GM12878 (cell line): ENCODE measurements at regions not wholly inside any gene's neighbourhood (a gene's known extent, or its start where the extent isn't known, plus 50 kb on each side); places are given as distances from the start of the nearest gene placed in this dataset.

Source experiments
- ATAC-seq: fragments of 200-7000 bp; cut with Tn5 transposase; 3 replicates; pipeline ENCODE4 v1.9.1; 2020; ENCODE audit warnings: mild to moderate bottlenecking, moderate library complexity
- BruUV-seq: library from RNA; stranded (reverse); fragments of 400-500 nt; replicated peaks from 2 replicates; lab custom pipeline; 2021; lab: Mats Ljungman, UMichigan
- CTCF ChIA-PET: fragments of 300-600 bp; sonication (Branson Sonifier 250); formaldehyde crosslinking; extraction: SDS; loops from one replicate; lab custom pipeline; 2021; ENCODE audit warnings: inconsistent platforms; lab: Yijun Ruan, JAX
- POLR2A ChIA-PET: fragments of 350-600 bp; formaldehyde crosslinking; extraction: SDS; loops from one replicate; lab custom pipeline; 2021; ENCODE audit warnings: inconsistent platforms; lab: Charles Lee
- RAD21 ChIA-PET: fragments of 300-600 bp; sonication (Branson Sonifier 250); formaldehyde crosslinking; loops from one replicate; lab custom pipeline; 2023; ENCODE audit warnings: antibody characterized with exemption; ENCODE audit not compliant: unreplicated experiment; lab: Charles Lee
- SMC1A ChIA-PET: fragments of 300-600 bp; sonication (Branson Sonifier 250); formaldehyde crosslinking; loops from one replicate; lab custom pipeline; 2023; ENCODE audit not compliant: unreplicated experiment, uncharacterized antibody; lab: Charles Lee
- DNase-seq: peaks from one replicate; pipeline ENCODE4 v3.0.0-alpha.2; 2011; ENCODE audit warnings: low read depth, low spot score
- FAIRE-seq: peaks from 3 replicates; lab custom pipeline; 2011; peaks lifted over from hg19 to GRCh38; lab: Jason Lieb, UNC
- H2AFZ ChIP-seq: 2 replicates; pipeline ENCODE4 v1.6.0; 2011; ENCODE audit warnings: low read depth, low read length, control low read depth; ENCODE audit not compliant: control insufficient read depth
- H3K27ac ChIP-seq: 2 replicates; pipeline ENCODE4 v1.5.1; 2011; ENCODE audit warnings: control low read depth; ENCODE audit not compliant: control insufficient read depth, insufficient read depth
- H3K27me3 ChIP-seq, 2 experiments: replicated peaks in 1 of 2; 2 replicates each; pipeline versions ENCODE4 v1.6.0 to v1.6.1; 2011; ENCODE audit warnings: low read length in 1 of 2; ENCODE audit not compliant: control insufficient read depth in 2 of 2, insufficient read depth in 2 of 2
- H3K36me3 ChIP-seq, 2 experiments: 2 replicates each; pipeline ENCODE4 v1.5.1; 2011; ENCODE audit warnings: low read length in 1 of 2; ENCODE audit not compliant: control insufficient read depth in 2 of 2, insufficient read depth in 2 of 2
- H3K4me1 ChIP-seq: 2 replicates; pipeline ENCODE4 v1.6.1; 2011; ENCODE audit warnings: mild to moderate bottlenecking, low read length, moderate library complexity, mixed read lengths; ENCODE audit not compliant: control insufficient read depth, insufficient read depth
- H3K4me2 ChIP-seq: 2 replicates; pipeline ENCODE4 v1.6.0; 2011; ENCODE audit warnings: control low read depth; ENCODE audit not compliant: control insufficient read depth, insufficient read depth
- H3K4me3 ChIP-seq: fragments of 200-600 bp; sonication (generic); 2 replicates; pipeline ENCODE4 v1.5.1; 2016
- H3K79me2 ChIP-seq: 2 replicates; pipeline ENCODE4 v1.6.0; 2011; ENCODE audit warnings: low read length; ENCODE audit not compliant: control insufficient read depth, insufficient read depth
- H3K9ac ChIP-seq: 2 replicates; pipeline ENCODE4 v1.8.0; 2011; ENCODE audit warnings: low read length, control low read depth, mixed read lengths; ENCODE audit not compliant: control insufficient read depth, insufficient read depth
- H3K9me3 ChIP-seq: replicated peaks from 3 replicates; pipeline ENCODE4 v1.5.1; 2011; ENCODE audit warnings: mild to moderate bottlenecking, low read length; ENCODE audit not compliant: control insufficient read depth, insufficient read depth
- H4K20me1 ChIP-seq: 2 replicates; pipeline ENCODE4 v1.6.0; 2011; ENCODE audit not compliant: control insufficient read depth, insufficient read depth
- BRCA1 ChIP-seq: IDR thresholded peaks from 2 replicates; pipeline ENCODE4 v1.6.1; 2011; ENCODE audit warnings: low read depth, low read length, improper control_type of control experiment
- CREB1 ChIP-seq: IDR thresholded peaks from 2 replicates; pipeline ENCODE4 v1.6.1; 2012; ENCODE audit warnings: low read depth, mild to moderate bottlenecking, inconsistent platforms
- FOXM1 ChIP-seq: IDR thresholded peaks from 2 replicates; pipeline ENCODE4 v1.6.1; 2012; ENCODE audit warnings: low read depth, mild to moderate bottlenecking, inconsistent platforms, low read length, moderate library complexity
- IKZF1 ChIP-seq: fragments of 450-650 bp; conservative IDR thresholded peaks from 2 replicates; pipeline ENCODE4 v1.6.1; 2017; ENCODE audit warnings: antibody characterized with exemption, mild to moderate bottlenecking
- IKZF2 ChIP-seq, 2 experiments: fragments of 450-650 bp; IDR thresholded peaks; 2 replicates each; pipeline ENCODE4 v1.6.1; 2017; ENCODE audit warnings: mild to moderate bottlenecking in 2 of 2, moderate library complexity in 2 of 2
- IRF4 ChIP-seq: IDR thresholded peaks from 2 replicates; pipeline ENCODE4 v1.6.1; 2011; ENCODE audit warnings: low read depth, low read length
- MYB ChIP-seq: fragments of 150-350 bp; IDR thresholded peaks from 2 replicates; pipeline ENCODE4 v1.6.1; 2014; ENCODE audit warnings: mild to moderate bottlenecking, low read depth, low read length, borderline replicate concordance
- NFIC ChIP-seq: IDR thresholded peaks from 2 replicates; pipeline ENCODE4 v1.6.1; 2012; ENCODE audit warnings: low read depth, mild to moderate bottlenecking, inconsistent platforms, low read length, moderate library complexity
- SRF ChIP-seq, 2 experiments: IDR thresholded peaks; 2 replicates each; pipeline ENCODE4 v1.6.1; 2011; ENCODE audit warnings: low read depth in 2 of 2, low read length in 2 of 2, mild to moderate bottlenecking in 1 of 2, moderate library complexity in 1 of 2
- TCF12 ChIP-seq: IDR thresholded peaks from 2 replicates; pipeline ENCODE4 v1.6.1; 2011; ENCODE audit warnings: low read depth, mild to moderate bottlenecking, low read length
- TCF3 ChIP-seq: IDR thresholded peaks from 2 replicates; pipeline ENCODE4 v1.6.1; 2012; ENCODE audit warnings: low read depth, mild to moderate bottlenecking, low read length, borderline replicate concordance; ENCODE audit not compliant: insufficient read depth
- WGBS: methylation state at CpG from one replicate; pipeline ENCODE4 v1.1.6; 2016; ENCODE audit warnings: low lambda C conversion rate; ENCODE audit not compliant: insufficient replicate concordance, insufficient coverage; ENCODE audit errors: missing lambda C conversion rate; 5-methylcytosine and 5-hydroxymethylcytosine counted together
- in situ Hi-C: fragments of 300-500 bp; cut with MboI; formaldehyde crosslinking; loops from 9 replicates; pipeline ENCODE4 v1.14.3; 2018; ENCODE audit warnings: mixed read lengths
- intact Hi-C: fragments of 100-400 bp; cut with micrococcal nuclease; formaldehyde crosslinking; loops from one replicate; pipeline ENCODE4 v1.14.2; 2022; ENCODE audit not compliant: unreplicated experiment
- TF ChIP-seq, protein P1 (sequence below): fragments of 450-650 bp; conservative IDR thresholded peaks from 2 replicates; pipeline ENCODE4 v1.6.1; 2017; ENCODE audit warnings: mild to moderate bottlenecking, moderate library complexity
- TF ChIP-seq, protein P2 (sequence below): IDR thresholded peaks from 2 replicates; pipeline ENCODE4 v1.6.1; 2011; ENCODE audit warnings: borderline replicate concordance, low read depth, mild to moderate bottlenecking, moderate library complexity, low read length; ENCODE audit not compliant: insufficient read depth, poor library complexity, severe bottlenecking
- TF ChIP-seq, protein P3 (sequence below): fragments of 450-650 bp; formaldehyde crosslinking; IDR thresholded peaks from 2 replicates; pipeline ENCODE4 v1.4.0; 2022; ENCODE audit warnings: mild to moderate bottlenecking, moderate library complexity

DNA sequence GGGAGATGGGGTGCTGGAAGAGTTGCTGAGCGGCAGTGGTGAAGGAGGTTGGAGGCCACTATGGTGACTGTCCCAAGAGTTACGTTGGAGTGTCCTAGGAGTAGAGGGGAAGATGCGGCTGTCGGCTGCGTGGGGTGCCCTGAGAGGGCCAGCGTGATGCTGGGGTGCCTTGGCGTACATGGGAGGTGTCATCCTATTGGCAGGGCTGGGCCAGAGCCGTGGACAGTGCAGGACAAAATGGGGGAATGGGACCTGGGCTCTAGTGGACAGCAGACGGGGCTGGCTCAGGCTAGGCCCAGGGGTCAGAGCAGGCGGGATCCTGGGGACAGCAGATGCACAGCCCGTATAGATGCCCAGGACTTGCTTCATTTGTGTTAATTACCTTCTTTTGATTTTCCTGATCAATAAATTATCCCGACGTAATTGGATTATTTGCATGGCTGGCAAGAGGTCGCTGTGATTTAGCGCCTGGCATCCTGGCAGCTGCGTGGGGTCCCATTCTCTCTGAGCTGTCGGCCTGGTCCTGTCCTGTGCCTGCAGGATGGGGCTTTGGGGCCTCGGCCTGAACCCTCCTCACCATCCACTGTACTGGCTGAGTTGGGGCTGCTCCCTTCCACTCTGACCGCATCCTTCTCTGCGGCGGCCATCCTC, 203.9 kb upstream of the C14orf180 start:
- no peaks in the 10 kb centered on the region for H3K79me2 ChIP-seq
- H4K20me1 ChIP-seq: no peaks in the 10 kb centered on the region
- BruUV-seq: no TSS peak
- intact Hi-C loops: no loop called here
- H3K4me3 ChIP-seq: no peak overlapping the region
- no peak overlapping the region for H3K27ac ChIP-seq
- no peak overlapping the region for H3K4me2 ChIP-seq
- no peak overlapping the region for H3K9ac ChIP-seq
- in situ Hi-C loops: no loop called here
- ChIA-PET POLR2A (no interaction called here), SMC1A (interaction anchor here (1.0 kb wide), 1 partner anchor 9 kb away, joined by 3 read pairs; no protein-coding TSS in a partner anchor), RAD21 (no interaction called here), CTCF (no interaction called here)
- H3K27me3 ChIP-seq: no peaks in the 10 kb centered on the region
- ATAC-seq (no peak), DNase-seq (no peak), FAIRE-seq (no peak)
- H3K4me1 ChIP-seq: no peaks in the 10 kb centered on the region
- no peaks in the 10 kb centered on the region for H3K36me3 ChIP-seq
- H3K9me3 ChIP-seq: no peaks in the 10 kb centered on the region
- 61% methylated on average over 18 of the region's 21 CpGs for WGBS
- no peak overlapping the region for H2AFZ ChIP-seq
- TF ChIP-seq FOXM1 (no peak), TCF12 (no peak), NFIC (no peak), MYB (no peak), CREB1 (no peak), IKZF2 (IDR thresholded peaks at IDR 0.05) (no peak), IRF4 (no peak), IKZF1 (no peak), TCF3 (no peak), SRF (IDR thresholded peaks at IDR 0.05; ENCODE audit: low read depth in 2 of 2, low read length in 2 of 2) (no peak), BRCA1 (no peak)
- TF ChIP-seq, protein P1, sequence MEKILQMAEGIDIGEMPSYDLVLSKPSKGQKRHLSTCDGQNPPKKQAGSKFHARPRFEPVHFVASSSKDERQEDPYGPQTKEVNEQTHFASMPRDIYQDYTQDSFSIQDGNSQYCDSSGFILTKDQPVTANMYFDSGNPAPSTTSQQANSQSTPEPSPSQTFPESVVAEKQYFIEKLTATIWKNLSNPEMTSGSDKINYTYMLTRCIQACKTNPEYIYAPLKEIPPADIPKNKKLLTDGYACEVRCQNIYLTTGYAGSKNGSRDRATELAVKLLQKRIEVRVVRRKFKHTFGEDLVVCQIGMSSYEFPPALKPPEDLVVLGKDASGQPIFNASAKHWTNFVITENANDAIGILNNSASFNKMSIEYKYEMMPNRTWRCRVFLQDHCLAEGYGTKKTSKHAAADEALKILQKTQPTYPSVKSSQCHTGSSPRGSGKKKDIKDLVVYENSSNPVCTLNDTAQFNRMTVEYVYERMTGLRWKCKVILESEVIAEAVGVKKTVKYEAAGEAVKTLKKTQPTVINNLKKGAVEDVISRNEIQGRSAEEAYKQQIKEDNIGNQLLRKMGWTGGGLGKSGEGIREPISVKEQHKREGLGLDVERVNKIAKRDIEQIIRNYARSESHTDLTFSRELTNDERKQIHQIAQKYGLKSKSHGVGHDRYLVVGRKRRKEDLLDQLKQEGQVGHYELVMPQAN: no peak
- TF ChIP-seq, protein P2, sequence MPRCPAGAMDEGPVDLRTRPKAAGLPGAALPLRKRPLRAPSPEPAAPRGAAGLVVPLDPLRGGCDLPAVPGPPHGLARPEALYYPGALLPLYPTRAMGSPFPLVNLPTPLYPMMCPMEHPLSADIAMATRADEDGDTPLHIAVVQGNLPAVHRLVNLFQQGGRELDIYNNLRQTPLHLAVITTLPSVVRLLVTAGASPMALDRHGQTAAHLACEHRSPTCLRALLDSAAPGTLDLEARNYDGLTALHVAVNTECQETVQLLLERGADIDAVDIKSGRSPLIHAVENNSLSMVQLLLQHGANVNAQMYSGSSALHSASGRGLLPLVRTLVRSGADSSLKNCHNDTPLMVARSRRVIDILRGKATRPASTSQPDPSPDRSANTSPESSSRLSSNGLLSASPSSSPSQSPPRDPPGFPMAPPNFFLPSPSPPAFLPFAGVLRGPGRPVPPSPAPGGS: no peak
- TF ChIP-seq, protein P3, sequence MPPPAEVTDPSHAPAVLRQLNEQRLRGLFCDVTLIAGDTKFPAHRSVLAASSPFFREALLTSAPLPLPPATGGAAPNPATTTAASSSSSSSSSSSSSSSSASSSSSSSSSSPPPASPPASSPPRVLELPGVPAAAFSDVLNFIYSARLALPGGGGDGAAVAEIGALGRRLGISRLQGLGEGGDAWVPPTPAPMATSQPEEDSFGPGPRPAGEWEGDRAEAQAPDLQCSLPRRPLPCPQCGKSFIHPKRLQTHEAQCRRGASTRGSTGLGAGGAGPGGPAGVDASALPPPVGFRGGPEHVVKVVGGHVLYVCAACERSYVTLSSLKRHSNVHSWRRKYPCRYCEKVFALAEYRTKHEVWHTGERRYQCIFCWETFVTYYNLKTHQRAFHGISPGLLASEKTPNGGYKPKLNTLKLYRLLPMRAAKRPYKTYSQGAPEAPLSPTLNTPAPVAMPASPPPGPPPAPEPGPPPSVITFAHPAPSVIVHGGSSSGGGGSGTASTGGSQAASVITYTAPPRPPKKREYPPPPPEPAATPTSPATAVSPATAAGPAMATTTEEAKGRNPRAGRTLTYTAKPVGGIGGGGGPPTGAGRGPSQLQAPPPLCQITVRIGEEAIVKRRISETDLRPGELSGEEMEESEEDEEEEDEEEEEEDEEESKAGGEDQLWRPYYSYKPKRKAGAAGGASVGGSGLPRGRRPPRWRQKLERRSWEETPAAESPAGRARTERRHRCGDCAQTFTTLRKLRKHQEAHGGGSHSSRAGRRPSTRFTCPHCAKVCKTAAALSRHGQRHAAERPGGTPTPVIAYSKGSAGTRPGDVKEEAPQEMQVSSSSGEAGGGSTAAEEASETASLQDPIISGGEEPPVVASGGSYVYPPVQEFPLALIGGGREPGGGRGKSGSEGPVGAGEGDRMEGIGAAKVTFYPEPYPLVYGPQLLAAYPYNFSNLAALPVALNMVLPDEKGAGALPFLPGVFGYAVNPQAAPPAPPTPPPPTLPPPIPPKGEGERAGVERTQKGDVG (CRISPR knock-in tag): no peak
